GM19239 (cell line): ENCODE measurements at regions not wholly inside any gene's neighbourhood (a gene's known extent, or its start where the extent isn't known, plus 50 kb on each side); places are given as distances from the start of the nearest gene placed in this dataset.

Source experiments
- DNase-seq: peaks from one replicate; pipeline ENCODE4 v3.0.0; 2011; ENCODE audit warnings: low spot score; ENCODE audit not compliant: insufficient read length
- FAIRE-seq: peaks from 2 replicates; lab custom pipeline; 2011; peaks lifted over from hg19 to GRCh38; lab: Jason Lieb, UNC

DNA sequence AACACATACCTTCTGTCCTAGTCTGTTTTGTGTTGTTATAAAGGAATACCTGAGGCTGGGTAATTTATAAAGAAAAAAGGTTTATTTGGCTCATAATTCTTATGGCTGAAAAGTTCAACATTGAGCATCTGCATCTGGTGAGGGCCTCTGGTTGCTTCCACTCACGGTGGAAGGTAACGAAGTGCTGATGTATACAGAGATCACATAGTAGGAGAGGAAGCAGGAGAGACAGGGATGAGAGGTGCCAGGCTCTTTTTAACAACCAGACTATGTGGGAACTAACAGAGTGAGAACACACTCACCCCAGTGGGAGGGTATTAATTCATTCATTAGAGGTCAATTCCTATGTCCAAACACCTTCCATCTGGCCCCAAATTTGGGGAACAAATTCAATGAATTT lies 463.8 kb downstream of the DSC3 start:
- no peak for FAIRE-seq
- no peak for DNase-seq

DNA sequence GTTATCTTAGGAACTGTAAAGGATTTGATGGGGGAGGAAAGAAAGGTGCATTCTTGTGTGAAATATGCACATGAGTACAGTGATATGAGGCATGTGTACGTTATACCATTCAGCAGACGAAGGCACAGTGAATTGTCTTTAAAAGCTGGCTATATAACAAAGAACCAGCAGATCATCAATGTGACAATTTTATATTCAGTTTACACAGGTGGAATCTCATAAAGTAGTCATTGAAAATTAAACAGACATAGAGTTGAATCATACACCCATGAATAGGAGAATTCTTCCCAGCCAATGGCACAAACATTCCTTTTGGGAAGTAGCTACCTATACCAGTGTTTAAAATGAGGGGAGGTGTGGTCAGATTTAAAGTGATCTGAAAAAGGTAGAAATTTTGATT lies 470.3 kb downstream of the DSC3 start:
- FAIRE-seq = no peak
- no peak for DNase-seq

DNA sequence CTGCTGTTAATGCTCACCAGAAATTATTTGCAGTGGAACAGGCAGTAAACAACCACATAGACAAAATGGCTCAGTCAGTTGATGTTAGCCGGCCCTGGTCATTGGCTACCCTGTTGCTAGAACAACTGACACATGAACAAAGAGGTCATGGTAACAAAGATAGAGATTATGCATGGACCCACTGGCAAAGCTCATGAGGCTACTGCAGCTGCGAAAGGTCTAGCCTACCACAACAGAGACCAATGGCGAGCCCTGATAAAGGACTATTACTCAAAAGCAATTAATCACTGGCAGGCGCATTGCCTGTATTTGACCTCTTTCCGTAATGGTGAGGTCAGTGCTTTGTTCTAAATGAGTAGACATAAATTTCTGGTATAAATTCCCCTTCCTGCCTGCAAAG lies 474.2 kb downstream of the DSC3 start:
- no peak for FAIRE-seq
- no peak for DNase-seq

DNA sequence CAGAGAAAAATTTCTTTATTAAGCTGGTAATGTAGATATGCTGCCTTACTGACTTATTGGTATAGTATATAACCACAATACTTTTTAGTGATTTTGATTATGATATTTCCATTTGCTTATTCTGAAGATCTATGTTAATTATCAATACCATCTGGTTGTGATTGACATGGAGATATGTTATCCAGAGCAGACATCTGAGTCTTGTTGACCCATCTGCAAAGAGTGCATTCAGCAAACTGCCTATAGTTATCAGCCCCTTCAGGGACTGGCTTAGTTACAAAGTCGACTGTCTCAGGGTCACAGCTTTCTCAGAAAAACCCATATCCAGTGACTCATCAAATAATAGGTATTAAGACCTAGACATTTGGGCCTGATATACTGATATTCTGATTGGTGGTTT lies 475.7 kb downstream of the DSC3 start:
- FAIRE-seq = no peak
- no peak for DNase-seq

DNA sequence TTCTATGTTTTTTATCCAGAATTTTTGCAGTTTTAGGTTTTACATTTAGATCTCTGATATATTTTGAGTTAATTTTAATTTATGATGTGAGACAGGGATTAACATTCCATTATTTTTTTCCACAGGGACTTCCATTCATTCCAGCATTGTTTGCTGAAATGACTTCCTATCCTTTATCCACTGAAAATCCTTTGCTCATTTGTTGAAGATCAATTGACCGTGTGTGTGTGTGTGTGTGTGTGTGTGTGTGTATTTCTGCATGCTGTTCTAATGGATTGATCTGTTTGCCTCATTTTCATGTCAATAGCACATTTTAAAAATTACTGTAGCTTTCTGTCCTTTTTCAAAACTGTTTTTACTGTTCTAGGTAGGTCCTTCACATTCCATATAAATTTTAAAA lies 480.3 kb downstream of the DSC3 start:
- no peak for FAIRE-seq
- no peak for DNase-seq

DNA sequence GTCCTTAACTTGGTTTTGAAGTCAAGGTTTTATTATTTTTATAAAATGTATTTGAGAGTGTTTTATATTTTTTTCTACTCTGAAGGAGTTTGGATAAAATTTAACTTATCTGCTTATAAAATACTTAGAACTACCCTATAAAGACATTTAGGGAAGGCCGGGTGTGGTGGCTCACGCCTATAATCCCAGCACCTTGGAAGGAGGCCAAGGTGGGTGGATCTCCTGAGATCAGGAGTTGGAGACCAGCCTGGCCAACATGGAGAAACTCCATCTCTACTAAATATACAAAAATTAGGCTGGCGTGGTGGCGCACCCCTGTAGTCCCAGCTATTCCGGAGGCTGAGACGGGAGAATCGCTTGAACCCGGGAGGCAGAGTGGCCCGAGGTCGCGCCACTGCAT lies 486.4 kb downstream of the DSC3 start:
- FAIRE-seq (no peak), DNase-seq (no peak)

DNA sequence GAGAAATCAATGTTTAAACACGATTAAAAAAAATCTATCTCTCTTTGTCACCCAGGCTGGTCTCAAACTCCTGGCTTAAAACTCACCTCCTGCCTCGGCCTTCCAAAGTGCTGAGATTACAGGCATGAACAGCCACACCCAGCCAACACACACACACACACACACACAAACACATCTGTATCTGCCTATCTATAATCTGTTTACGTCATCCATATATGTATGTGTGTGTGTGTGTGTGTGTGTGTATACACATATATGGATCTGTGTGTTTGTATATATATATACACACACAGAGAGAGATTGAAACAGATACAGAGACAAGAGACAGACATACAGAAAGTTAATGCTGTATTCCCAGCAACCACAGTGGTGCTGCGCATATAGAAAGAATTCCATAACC lies 497.1 kb downstream of the DSC3 start:
- no peak for DNase-seq
- no peak for FAIRE-seq

DNA sequence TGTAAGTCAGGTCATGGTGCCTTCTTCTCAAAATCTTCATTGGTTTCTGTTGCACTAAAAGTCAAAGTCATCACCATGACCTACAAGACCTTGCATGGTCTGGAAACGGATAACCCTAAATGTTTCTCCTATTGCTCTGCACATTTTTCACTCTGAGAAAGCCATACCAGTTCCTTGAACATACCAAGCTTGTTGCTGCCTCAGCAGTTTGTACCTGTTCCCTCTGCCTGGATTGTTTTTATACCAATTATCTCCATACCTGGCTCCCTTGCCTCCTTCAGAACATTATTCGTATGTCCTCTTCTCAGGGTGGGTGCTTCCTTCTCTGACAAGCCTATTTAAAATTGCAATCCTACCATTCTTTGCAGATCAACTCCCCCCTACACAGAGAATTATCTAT lies 498.4 kb downstream of the DSC3 start:
- DNase-seq = no peak
- no peak for FAIRE-seq

DNA sequence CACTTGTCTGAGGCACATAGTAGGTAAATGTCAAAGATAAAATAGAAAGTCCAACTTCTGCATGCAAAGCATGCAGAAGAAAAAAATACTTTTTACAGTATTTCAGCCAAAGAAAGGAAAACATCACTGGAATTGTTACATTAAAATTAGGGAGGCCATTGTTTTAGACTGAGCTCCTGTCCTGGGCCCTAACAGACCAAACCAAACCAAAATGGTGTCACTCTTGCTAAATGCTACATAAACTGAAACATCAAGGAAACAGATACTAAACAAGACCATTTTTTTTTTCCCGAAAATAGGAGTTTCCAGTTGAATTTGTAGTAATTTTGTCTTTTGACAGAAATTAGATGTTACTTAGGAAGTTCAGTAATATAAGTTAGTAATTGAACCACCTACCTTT lies 508.8 kb downstream of the DSC3 start:
- DNase-seq = no peak
- FAIRE-seq = no peak

DNA sequence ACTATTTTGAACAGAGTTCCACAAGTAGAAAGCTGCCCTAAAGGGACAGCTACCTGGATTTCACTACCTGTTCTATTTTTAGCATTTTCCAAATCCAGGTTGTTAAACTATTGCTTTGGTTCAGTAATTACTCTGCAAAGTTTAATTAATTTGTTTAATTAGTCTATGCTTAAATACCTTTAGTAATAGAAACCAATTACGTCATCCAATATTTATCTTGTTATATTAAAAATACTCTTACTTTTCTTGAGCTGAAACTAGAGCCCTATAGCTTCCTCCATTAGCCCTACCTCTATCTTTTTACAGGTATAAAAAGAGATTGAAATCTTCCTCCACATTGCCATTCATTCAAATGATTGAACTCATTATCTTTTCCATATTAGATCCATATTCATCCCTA lies 514.6 kb downstream of the DSC3 start:
- DNase-seq = no peak

DNA sequence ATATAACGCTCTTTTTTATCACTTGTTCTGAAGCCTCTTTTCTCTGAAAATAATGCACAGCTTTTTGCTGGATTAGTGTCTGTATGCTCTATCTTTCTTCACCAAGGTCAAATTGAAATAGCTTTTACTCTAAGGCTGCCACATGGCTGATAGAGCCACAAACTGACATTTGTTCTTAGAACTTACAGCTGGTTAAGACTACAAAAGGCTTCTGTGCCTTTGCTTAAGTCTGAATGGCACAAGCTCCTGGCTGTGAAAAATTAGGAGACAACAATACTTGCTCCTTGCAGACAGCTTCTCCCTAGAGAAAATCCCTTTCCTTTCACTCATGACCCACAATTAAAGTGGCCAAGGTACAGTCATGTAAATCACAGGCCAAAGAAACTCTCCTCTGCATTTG lies 515.3 kb downstream of the DSC3 start:
- no peak for FAIRE-seq
- DNase-seq = no peak

More for the DNA sequence above, 514.6 kb downstream of the DSC3 start:
- FAIRE-seq = no peak

DNA sequence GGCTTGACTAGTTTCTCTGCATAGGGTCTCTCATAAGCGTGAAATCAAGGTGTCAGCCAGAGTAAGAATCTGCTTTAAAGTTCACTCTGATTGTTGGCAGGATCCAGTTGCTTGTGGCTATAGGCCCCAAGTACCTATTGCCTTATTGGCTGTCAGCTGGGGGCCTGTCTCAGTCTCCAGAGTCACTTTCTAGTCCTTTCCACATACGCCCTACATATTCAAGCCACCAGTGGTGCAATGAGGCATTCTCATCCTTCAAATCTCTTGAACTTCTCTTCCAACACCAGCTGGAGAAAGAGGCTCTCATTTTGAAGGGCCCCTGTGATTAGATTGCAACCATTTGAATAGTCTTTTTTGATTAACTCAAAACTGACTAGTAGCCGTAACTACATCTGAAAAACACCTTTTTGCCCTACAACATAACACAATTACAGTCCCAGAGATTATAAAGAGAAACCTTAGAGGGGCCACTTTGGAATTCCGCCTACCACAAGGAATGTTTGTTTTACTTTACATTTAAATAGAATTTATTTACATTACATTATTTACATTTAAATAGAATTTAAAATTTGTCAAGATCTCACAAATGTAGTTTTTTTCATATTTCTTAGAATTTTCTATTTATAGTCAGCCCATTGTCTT lies 520.1 kb downstream of the DSC3 start:
- DNase-seq = no peak
- no peak for FAIRE-seq

DNA sequence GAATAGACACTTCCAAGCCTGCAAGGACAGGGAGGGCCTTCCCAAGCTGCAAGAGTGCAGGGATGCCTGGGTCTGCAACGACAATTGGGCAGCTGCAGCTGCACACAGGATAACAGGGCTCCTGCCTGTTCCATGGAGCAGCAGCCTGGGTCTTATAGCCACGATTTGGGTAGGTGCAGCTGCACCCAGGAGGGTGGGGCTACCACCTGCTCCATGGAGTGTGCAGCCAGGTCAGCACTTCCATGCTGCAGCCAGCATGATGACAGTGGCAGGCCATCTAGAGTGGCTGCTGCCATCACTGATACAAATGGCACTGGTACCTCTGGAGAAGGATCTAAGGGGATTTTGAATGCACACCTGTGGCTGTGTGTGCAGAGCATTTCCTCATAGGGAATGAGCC lies 528.5 kb downstream of the DSC3 start:
- FAIRE-seq (no peak), DNase-seq (no peak)

DNA sequence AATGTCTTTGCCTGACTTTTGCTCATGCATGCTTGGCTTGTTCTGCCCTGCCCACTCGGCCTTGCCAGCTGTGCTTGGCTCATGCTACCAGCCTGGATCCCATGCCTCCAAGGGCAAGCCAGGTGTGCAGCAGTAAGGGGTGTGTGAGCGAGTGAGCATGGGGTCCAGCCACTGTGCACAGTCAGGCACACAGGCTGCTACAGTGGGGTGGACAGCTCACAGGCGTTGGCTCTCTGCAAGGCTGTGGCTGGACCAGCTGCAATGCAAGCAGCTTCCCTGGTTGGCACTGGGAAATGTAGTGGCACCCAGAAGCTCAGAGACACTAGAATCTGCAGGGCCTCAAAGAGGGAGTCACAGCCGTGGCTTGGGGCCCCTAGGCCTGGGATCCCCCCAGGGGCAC lies 529.7 kb downstream of the DSC3 start:
- no peak for DNase-seq
- FAIRE-seq = no peak

DNA sequence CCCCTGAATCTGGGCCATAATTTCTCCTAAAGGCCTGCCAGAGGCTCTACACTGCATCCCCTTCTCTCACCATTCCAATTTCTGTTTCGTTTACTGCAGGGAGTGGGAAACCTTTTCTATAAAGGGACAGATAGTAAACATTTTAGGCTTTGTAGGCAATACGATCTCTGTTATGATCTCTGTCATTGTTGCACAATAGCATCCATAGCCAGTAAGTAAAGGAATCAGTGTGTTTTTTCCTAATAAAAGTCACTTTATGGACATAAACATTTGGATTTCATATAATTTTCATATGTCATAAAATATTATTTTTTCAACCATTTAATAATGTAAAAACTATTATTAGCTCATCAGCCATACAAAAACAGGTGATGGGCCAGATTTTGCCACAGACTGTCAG lies 531.7 kb downstream of the DSC3 start:
- no peak for DNase-seq
- FAIRE-seq = no peak

DNA sequence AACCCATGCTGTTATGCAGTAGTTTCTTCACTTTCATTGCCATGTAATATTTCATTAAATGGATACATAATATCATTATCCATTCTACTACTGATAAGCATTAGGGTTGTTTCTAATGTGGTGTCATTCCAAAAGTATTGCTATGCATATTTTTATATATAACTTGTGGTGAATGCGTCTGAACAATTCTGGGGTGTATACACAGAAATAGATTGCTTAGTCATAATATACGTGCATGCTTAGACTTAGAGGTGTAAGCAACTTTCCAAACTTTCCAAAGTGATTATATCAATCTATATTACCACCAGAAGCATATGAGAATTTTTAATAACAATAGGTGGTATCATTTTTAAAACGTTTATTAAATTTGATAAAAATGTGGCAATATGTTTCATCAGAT lies 540.9 kb downstream of the DSC3 start:
- no peak for DNase-seq
- FAIRE-seq = no peak

DNA sequence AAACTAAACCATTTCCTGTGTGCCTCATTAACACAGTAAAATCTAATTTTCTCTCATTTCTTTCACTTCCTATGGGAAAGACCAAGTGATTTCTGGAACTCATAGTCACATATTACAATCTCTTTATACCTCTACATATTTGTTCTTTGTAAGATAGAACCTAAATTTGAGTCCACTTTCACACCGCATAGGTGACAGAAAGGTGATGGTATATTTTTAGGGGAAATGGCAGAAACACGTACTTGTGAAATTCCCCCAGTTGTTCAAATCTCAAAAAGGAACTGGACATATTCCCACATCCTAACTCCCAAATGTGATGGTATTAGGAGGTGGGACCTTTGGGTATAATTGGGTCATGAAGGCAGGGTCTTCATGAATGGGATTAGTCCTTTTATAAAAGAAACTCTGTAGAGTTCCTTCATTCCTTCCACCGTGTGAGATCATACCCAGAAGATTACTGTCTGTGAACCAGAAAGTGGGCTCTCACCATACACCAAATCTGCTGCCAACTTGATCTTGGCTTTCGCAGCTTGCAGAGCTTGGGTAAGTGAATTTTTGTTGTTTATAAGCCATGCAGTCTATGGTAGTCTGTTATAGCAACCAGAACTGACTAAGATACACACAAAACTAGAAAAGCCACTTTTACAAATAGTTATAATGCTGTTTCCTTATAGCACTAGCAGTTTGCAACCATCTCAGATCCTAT lies 542.1 kb downstream of the DSC3 start:
- DNase-seq (no peak), FAIRE-seq (no peak)

DNA sequence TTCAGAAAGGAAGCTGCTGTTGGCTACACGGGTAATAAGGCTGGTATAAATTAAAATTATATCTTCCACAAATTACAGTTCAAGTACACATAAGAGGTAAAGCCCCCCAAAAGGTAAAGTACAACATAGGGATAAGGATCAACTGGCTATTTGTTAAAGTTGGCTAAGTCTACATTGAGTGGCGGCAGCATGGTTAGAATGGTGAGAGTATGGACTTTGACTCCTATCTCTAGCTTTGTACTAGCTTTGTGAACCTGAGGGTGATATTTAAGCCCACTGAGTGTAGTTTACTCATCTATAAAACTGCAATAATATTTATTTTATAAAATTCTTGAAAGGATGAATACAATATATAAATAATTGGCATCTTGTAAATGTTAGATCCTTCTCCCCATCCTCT lies 542.8 kb downstream of the DSC3 start:
- no peak for FAIRE-seq
- no peak for DNase-seq

DNA sequence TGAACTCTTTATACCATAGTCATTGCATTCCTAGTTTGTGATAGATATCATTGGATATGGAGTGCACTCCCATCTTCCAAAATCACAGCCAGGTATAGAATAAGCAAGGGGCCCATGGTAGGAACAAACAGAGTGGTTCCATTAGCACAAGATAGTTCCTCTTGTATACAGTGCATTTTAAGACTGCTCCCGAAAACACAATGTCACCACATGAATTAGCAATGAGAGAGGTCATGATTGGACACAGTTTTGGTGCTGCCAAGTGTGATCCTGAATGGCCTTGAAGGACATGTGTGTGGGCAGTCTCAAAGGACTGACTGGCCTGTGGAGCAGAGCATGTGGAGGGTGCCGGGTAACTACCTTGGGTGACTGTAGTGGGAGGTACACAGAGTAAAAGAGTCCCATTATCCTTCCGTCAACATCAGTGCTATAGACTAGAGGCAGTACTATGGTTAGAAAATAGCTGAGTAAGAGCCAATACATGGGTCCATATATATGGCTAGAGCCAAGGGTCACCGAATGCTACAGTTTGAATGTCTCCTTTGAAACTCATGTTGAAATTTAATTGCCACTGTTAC lies 549.9 kb downstream of the DSC3 start:
- no peak for DNase-seq
- FAIRE-seq = no peak

DNA sequence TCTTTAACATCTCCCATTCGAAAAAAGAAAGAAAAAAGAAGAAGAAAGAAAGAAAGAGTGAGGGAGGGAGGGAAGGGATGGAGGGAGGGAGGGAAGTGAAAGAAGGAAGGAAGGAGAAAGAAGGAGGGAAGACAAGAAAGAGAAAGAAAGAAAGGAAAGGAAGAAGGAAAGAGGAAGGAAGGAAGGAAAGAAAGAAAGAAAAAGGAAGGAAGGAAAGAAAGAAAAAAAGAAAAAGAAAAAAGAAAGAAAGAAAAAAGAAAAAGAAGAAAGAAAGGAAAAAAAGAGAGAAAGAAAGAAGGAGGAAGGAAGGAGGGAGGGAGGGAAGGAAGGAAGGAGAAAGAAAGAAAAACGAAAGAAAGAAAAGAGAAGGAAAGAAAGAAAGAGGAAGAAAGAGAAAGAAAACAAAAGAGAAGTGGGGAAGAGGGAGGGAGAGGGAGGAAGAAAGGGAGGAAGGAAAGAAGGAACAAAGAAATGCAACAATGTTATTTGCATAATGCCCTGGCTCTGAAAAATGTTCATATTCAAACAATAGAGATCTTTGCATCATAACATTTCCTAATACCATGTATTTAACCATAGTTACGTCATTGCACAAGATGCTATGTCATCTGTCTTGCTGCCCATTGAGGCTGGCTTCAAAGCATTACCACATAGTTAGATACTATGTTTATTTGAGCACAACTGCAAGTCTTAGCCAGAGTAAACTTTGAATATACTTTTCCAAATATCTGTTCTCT lies 550.6 kb downstream of the DSC3 start:
- no peak for DNase-seq
- FAIRE-seq = no peak

DNA sequence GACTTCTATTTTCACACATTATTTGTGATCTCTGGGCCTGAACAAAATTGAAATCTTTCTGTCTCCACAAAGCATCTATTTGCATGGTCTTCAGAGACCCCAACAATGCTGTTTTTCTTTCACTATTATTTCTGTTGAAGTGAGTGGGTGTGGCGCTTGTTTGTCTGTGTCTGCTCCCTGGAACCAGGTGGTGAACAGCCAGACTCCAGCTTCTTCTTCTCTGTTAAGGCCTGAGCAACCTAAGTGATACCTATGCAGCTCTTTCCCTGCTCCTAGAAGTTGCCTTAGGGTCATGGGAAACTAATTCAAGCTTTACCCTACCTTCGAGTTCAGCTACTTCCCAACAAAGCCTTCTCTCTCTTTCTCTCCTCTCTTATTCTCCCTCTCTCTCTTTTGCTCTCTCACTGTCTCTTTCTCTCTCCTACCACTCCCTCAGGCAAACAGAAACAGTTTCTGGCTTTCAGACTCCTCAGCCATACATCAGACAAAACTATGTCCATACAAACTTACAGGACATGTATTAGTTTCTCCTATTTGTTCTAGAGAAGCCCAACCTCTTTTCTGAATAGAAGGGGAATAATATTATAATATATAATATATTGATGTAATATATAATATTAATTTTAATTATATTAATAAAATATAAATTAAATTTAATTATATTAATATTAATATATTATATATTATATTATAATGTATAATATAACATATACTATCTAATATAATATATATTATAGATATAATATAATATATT lies 552.5 kb downstream of the DSC3 start:
- no peak for FAIRE-seq
- no peak for DNase-seq
